ENCODE measurements at regions not wholly inside any gene's neighbourhood (a gene's known extent, or its start where the extent isn't known, plus 50 kb on each side); places are given as distances from the start of the nearest gene placed in this dataset.

DNA sequence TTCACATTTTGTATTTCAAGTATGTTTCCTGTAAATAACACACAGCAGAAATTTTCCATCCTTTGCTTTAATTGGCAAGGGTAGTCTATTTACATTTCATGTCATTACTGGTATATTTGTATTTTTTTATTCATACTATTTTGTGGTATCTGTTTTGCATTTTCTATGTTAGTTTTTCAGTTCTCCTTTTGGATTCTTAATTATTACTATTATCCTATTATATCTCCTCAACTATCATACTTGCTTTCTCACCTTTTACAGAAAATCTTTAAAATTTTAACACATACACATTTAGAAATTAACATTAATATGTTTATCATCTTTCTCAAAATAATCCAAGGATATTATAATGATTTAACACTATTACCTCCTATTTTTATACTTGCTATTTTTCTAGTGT lies 918.3 kb upstream of the MAP3K7 start:
- 0 out of 7 replicates have a peak, but pooled peaks cover 0 to 1% (median 0%) of the 10 kb centered on the region in 3 experiments for H3K36me3 Mint-ChIP-seq (ENCODE audit: insufficient read depth in 1 of 3, low read depth in 3 of 3)
- no peak overlapping the region for H3K4me3 Mint-ChIP-seq

More for the DNA sequence above, 918.3 kb upstream of the MAP3K7 start:
- H2AK5ac ChIP-seq (ENCODE audit: insufficient read length, low read length) = no peak overlapping the region
- H4K91ac ChIP-seq (ENCODE audit: insufficient read length, low read depth, low read length) = no peak overlapping the region
- Mint-ChIP-seq H3K9me3 (peaks cover 0 to 8% of the 10 kb centered on the region in 2 experiments; a peak in 1 of 5 replicates), H3K27ac (no peak overlapping the region), H3K27me3 (ENCODE audit: low read depth) (no peaks in the 10 kb centered on the region; the same call in 1 of the 2 replicates), H3K4me1 (no peaks in the 10 kb centered on the region)
- no peak overlapping the region for H3K9ac ChIP-seq (ENCODE audit: extremely low read depth, insufficient read length, low read length)
- no peak overlapping the region for H2BK15ac ChIP-seq (ENCODE audit: low read depth, low read length)
- no peak overlapping the region for H2BK12ac ChIP-seq (ENCODE audit: insufficient read length, low read depth, low read length)
- H2BK20ac ChIP-seq (ENCODE audit: low read depth, low read length, poor library complexity, severe bottlenecking) = no peak overlapping the region
- H3K4ac ChIP-seq (ENCODE audit: low read depth, low read length) = no peak overlapping the region
- no peaks in the 10 kb centered on the region for H3K27me3 ChIP-seq (ENCODE audit: insufficient read depth, low read length)
- TF ChIP-seq, protein P1, sequence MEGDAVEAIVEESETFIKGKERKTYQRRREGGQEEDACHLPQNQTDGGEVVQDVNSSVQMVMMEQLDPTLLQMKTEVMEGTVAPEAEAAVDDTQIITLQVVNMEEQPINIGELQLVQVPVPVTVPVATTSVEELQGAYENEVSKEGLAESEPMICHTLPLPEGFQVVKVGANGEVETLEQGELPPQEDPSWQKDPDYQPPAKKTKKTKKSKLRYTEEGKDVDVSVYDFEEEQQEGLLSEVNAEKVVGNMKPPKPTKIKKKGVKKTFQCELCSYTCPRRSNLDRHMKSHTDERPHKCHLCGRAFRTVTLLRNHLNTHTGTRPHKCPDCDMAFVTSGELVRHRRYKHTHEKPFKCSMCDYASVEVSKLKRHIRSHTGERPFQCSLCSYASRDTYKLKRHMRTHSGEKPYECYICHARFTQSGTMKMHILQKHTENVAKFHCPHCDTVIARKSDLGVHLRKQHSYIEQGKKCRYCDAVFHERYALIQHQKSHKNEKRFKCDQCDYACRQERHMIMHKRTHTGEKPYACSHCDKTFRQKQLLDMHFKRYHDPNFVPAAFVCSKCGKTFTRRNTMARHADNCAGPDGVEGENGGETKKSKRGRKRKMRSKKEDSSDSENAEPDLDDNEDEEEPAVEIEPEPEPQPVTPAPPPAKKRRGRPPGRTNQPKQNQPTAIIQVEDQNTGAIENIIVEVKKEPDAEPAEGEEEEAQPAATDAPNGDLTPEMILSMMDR (conservative IDR thresholded peaks at IDR 0.05) = no peak
- no peak for DNase-seq
- H3T11ph ChIP-seq (ENCODE audit: low read length) = no peak overlapping the region
- no peaks in the 10 kb centered on the region for H3K79me1 ChIP-seq (ENCODE audit: insufficient read depth, low read depth, low read length, poor library complexity, severe bottlenecking)
- no peak overlapping the region for H4K8ac ChIP-seq (replicated peaks; ENCODE audit: insufficient read length, low read depth, low read length)
- H2BK5ac ChIP-seq (ENCODE audit: insufficient read length, low read length) = no peak overlapping the region
- H3K23ac ChIP-seq (ENCODE audit: insufficient read length, low read depth, low read length) = no peak overlapping the region
- H3K14ac ChIP-seq (ENCODE audit: insufficient read depth, low read length) = no peak overlapping the region
- no peaks in the 10 kb centered on the region for H3K4me1 ChIP-seq (ENCODE audit: insufficient read depth, low read length)
- H2AFZ ChIP-seq (ENCODE audit: low read length) = no peak overlapping the region
- H4K20me1 ChIP-seq (ENCODE audit: control insufficient read depth, insufficient read depth, insufficient read length) = no peaks in the 10 kb centered on the region
- H4K5ac ChIP-seq (ENCODE audit: insufficient read length, low read depth, low read length) = no peak overlapping the region
- no peak overlapping the region for H3K27ac ChIP-seq (ENCODE audit: insufficient read length, low read depth, low read length)
- no peak overlapping the region for H3K4me2 ChIP-seq (ENCODE audit: insufficient read depth, insufficient read length, low read length)
- no peak overlapping the region for H3K18ac ChIP-seq (ENCODE audit: insufficient read length, low read depth, low read length)
- H3K56ac ChIP-seq (ENCODE audit: insufficient read length, low read depth, low read length) = no peak overlapping the region
- no peak overlapping the region for H2BK120ac ChIP-seq (ENCODE audit: low read depth, low read length, poor library complexity, severe bottlenecking)
- H3K23me2 ChIP-seq (ENCODE audit: insufficient read length, low read depth, low read length, poor library complexity, severe bottlenecking) = no peaks in the 10 kb centered on the region
- no peaks in the 10 kb centered on the region for H3K79me2 ChIP-seq (ENCODE audit: insufficient read depth, low read length)
- H3K9me3 ChIP-seq (ENCODE audit: control insufficient read depth, low read depth, low read length) = no peaks in the 10 kb centered on the region

Measured in H9 (cell line).